ENCODE measurements at regions not wholly inside any gene's neighbourhood (a gene's known extent, or its start where the extent isn't known, plus 50 kb on each side); places are given as distances from the start of the nearest gene placed in this dataset.
A peak's percentile ranks its signal among the peaks of the same experiment; 100 is the strongest.

DNA sequence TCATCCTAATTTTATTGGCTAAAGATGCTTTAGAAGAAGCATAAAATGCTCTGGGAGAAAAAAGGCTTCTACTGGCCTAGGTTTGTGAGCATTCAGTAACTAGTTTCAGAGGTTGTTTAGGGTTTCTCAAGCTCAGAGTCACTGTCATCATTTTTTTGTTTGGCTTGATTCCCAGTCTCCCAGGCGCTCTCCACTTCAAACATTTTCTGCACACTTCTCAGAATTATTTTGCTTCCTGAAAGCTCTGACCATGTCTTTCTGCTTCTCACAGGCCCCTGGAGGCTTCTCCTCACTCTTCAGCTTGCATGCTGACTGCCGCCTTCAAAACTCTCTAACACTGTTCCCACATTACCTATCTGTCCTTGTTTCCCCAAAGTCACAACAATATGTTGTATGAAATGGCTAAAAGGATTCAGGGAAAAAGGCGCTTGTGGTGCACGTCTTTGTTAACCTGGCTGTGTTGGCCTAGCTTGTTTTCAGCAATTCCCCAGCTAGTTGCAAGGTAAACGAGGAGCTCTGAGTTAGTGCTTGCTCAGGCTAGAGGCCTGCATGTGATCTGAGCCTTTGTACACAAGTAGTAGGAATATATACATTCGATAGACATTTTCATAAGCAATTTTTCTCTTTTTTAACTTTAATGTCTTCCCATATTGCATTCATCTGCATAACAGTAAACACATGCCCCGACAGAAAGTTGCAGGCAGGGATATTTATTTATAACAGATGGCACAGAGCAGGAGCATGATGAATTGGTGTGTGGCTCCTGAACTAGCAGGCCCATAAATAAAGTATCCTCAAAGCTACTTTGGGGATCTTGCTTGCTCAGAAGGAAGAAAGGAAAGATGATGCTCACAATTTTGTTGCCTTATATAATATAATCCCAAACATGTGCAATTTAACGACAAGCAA, 129.2 kb upstream of the DPH6 start:
- peaks cover 0 to 5% (median 0%) of the 10 kb centered on the region in 4 donors for H3K4me1 ChIP-seq
- WGBS, 2 donors, result 66 to 67% methylated on average over 8 of the region's 8 CpGs
- peak in 1 of 2 donors; percentile 28 for DNase-seq (ENCODE audit: low spot score in 2 of 2)
- H3K36me3 ChIP-seq, result no peaks in the 10 kb centered on the region
- H3K9me3 ChIP-seq, result no peaks in the 10 kb centered on the region
- no peak overlapping the region for H3K27ac ChIP-seq
- H3K27me3 ChIP-seq, result no peaks in the 10 kb centered on the region
- H3K4me3 ChIP-seq, result no peak overlapping the region
- TF ChIP-seq CTCF (IDR thresholded peaks at IDR 0.05) (no peak), EP300 (IDR thresholded peaks at IDR 0.05) (no peak), POLR2A (IDR thresholded peaks at IDR 0.05) (no peak)

DNA sequence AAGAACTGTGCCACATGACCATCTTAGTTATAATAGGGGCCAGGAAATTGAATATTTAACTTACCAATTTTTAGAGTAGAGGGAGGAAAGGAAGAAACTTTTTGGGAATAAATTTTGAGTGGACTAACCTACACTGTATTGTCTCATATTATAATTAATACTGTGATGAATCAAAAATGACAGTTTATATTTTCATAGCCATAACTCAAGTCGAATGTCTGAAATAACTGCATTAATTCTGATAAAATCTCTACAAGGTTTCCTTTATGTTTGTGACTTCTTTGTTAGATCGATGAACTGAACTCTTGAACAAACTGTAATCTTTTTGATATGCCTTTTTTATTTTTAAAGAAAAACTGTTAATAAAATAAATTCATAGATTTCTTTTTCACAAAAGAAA, 132.8 kb upstream of the DPH6 start:
- no peaks in the 10 kb centered on the region for H3K9me3 ChIP-seq
- H3K36me3 ChIP-seq, result no peaks in the 10 kb centered on the region
- H3K4me3 ChIP-seq, result no peak overlapping the region
- peaks cover 0 to 5% (median 0%) of the 10 kb centered on the region in 4 donors for H3K4me1 ChIP-seq
- WGBS, 2 donors, result 43 to 49% methylated on average over 2 of the region's 2 CpGs
- DNase-seq (ENCODE audit: low spot score in 2 of 2), result no peak
- no peak overlapping the region for H3K27ac ChIP-seq
- H3K27me3 ChIP-seq, result no peaks in the 10 kb centered on the region
- TF ChIP-seq POLR2A (IDR thresholded peaks at IDR 0.05), result no peak
- no peak for TF ChIP-seq CTCF (IDR thresholded peaks at IDR 0.05)
- TF ChIP-seq EP300 (IDR thresholded peaks at IDR 0.05), result no peak

- peaks cover 0 to 5% (median 0%) of the 10 kb centered on the region in 4 donors for H3K4me1 ChIP-seq
- TF ChIP-seq POLR2A (IDR thresholded peaks at IDR 0.05) (no peak), EP300 (IDR thresholded peaks at IDR 0.05) (no peak), CTCF (IDR thresholded peaks at IDR 0.05) (no peak)
- no peaks in the 10 kb centered on the region for H3K27me3 ChIP-seq
- 76 to 88% methylated on average over 1 of the region's 1 CpG for WGBS, 2 donors
- no peaks in the 10 kb centered on the region for H3K9me3 ChIP-seq
- DNase-seq (ENCODE audit: low spot score in 2 of 2), result no peak
- H3K27ac ChIP-seq, result no peak overlapping the region
- H3K36me3 ChIP-seq, result no peaks in the 10 kb centered on the region
- no peak overlapping the region for H3K4me3 ChIP-seq
Observed at GRCh38 chr15:35679186-35679585, 133.2 kb upstream of the DPH6 start.

DNA sequence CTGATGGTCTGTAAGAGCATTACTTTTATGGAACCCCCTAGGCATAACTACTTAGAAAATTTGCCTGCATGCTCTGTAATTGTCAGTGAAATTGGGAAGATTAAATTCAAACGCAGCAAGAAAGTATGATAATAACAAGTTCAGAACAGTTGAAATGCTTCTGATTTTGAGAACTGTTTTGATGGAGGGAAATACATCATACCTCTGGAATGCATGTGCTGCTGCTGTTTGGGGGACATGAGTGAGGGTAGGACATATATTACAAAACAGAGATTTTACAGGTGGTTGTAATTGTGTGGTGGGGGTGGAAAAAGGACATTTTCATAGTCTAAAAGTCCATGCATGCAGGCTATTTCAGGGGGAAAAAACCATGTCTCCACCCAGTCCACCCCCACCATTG, 135.0 kb upstream of the DPH6 start:
- TF ChIP-seq POLR2A (IDR thresholded peaks at IDR 0.05), result no peak
- TF ChIP-seq EP300 (IDR thresholded peaks at IDR 0.05), result no peak
- no peak for TF ChIP-seq CTCF (IDR thresholded peaks at IDR 0.05)
- 14 to 24% methylated on average over 1 of the region's 1 CpG for WGBS, 2 donors
- Histone ChIP-seq H3K27ac (no peak overlapping the region), H3K4me3 (no peak overlapping the region), H3K36me3 (no peaks in the 10 kb centered on the region), H3K4me1 (no peaks in the 10 kb centered on the region), H3K27me3 (no peaks in the 10 kb centered on the region), H3K9me3 (no peaks in the 10 kb centered on the region)
- no peak for DNase-seq (ENCODE audit: low spot score in 2 of 2)

DNA sequence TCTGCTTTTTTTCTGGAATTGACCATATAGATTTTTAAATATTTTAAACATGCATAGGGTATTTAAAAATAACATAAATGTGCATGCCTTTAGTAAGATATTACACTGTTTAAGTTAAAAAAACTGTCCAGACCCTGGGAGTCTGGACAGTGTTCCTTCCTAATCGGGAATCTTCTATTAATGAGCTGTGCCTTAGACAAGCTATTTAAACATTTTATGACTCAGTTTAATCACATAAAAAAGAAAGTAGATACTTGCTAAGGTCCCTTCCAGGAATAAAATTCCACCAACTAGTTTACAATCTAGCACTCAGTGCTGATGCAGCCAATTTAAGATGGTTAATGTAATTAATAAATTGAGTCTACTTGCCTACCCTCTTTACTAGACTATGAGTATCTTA, 140.4 kb upstream of the DPH6 start:
- Histone ChIP-seq H3K4me3 (no peak overlapping the region), H3K36me3 (no peaks in the 10 kb centered on the region), H3K4me1 (peaks cover 0 to 17% (median 0%) of the 10 kb centered on the region in 4 donors), H3K27ac (no peak overlapping the region), H3K27me3 (no peaks in the 10 kb centered on the region), H3K9me3 (no peaks in the 10 kb centered on the region)
- WGBS, 2 donors, result 91 to 92% methylated on average over 1 of the region's 1 CpG
- no peak for DNase-seq (ENCODE audit: low spot score in 2 of 2)
- TF ChIP-seq POLR2A (IDR thresholded peaks at IDR 0.05) (no peak), EP300 (IDR thresholded peaks at IDR 0.05) (no peak), CTCF (IDR thresholded peaks at IDR 0.05) (no peak)

Data from tibial nerve (tissue), 4 donors.